Stimulated activated CD4-positive, alpha-beta T cell treated with anti-CD3 and anti-CD28 coated beads, Interleukin-12 subunit alpha, Interleukin-12 subunit beta, amount 100 ng/mL, for 4 hours (primary cell): ENCODE measurements at regions not wholly inside any gene's neighbourhood (a gene's known extent, or its start where the extent isn't known, plus 50 kb on each side); places are given as distances from the start of the nearest gene placed in this dataset.
"Not testable (repeated sequence)": the region's sequence is repeated elsewhere in the genome, so short reads cannot be mapped to it uniquely, and the experiment has no call there.

Experiments used
- DNase-seq: peaks from one replicate; pipeline ENCODE4 v3.0.0-alpha.2; 2020

DNA sequence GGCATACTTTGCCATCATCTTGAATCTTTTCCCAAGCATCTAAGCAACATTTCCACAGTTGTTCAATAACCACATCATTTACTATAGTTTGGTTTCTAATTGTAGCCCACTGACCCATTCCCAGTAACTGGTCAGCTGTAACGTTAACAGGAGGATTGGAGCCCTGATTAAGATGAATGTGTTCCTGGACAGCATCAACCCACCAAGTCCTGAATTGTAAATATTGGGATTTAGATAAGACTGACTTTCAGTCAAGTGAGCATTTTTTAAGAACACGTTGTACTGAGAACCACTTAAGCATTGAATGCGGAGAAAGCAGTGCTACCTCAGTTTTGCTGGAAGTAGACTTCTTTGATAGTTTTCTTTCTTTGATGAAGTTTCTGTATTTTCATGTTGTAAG, 53.3 kb upstream of the ARL4D start:
- not testable (repeated sequence) for DNase-seq

DNA sequence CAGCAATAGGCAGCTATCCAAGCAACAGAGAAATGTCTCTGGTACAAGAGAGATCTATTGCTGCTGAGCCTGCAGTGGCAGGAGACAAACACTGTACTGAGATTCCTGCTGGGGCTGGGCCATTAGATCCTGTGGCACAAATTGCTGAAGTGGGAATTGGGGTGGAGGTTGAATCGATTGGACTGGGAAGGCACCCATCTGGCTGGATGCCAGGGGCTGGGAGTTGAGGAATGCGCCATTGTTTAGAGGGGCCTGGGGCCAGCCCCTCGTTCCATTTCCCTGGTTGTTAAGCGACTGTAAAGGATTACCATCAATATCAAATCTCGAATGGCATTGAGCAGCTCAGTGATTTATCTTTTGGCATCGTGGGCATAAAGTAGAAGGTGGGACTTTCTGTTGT, 54.1 kb upstream of the ARL4D start:
- no peak for DNase-seq

DNA sequence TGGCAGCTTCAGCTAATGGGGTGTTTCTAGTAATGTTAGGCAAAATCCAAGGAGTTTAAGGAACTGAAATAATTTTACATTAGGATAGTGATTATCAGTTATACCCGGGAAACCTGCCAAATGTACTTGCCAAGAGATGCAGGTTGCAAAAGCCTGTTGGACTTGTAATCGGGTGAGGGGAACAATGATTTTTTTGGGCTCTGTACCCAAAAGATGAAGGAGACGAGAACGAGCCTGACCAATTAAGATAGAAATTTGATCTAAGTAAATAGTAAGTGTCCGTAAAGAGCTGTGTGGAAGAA, 56.3 kb upstream of the ARL4D start:
- DNase-seq: no peak

DNA sequence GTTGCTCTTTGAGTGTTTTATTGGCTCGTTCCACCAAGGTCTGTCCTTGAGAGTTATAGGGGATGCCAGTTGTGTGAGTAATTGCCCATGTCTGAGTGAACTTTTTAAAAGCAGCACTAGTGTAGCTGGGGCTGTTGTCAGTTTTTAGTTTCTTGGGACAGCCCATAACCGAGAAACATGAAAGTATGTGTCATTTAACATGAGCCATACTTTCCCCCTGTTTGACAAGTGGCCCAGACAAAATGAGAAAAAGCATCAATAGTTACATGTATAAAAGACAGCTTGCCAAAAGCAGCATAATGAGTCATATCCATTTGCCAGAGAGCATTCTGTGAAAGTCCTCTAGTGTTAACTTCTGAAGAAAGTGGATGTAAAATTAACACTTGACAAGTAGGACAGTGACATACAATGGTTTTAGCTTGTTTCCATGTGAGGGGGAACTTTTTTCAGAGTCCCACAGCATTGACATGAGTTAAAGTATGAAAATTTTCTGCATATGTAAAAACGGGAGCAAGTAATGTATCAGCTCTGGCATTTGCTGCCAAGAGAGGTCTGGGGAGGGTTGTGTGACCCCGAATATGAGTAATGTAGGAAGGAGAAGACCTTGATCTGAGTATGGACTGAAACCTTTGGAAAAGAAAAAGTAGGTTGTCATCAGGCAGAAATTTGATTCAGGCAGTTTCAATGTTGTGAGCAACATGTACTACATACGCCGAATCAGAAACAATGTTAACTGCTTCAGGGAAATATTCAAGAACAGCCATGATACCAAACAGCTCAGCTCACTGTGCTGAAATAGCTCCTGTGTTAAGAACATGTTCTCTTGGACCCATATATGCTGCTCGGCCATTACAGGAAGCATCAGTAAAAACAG, 56.8 kb upstream of the ARL4D start:
- no peak for DNase-seq

DNA sequence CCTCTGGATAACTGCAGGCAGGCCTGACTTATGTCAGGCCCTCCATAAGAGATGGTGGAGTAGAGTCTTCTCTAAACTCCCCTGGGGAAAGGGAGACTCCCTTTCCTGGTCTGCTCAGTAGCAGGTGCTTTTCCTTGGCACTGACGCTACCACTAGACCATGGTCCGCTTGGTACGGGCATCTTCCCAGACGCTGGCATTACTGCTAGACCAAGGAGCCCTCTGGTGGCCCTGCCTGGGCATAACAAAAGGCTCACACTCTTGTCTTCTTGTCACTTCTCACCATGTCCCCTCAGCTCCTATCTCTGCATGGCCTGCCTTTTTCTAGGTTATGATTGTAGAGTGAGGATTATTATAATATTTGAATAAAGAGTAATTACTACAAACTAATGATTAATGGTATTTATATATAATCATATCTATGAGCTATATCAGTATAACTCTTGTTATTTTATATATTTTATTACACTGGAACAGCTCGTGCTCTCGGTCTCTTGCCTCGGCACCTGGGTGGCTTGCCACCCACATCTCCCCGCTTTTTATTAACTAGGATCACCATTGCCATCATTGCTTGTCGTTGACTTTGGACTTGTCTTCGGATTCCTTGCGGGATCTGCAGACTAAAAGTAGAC, 59.8 kb upstream of the ARL4D start:
- DNase-seq: peak; percentile 62

DNA sequence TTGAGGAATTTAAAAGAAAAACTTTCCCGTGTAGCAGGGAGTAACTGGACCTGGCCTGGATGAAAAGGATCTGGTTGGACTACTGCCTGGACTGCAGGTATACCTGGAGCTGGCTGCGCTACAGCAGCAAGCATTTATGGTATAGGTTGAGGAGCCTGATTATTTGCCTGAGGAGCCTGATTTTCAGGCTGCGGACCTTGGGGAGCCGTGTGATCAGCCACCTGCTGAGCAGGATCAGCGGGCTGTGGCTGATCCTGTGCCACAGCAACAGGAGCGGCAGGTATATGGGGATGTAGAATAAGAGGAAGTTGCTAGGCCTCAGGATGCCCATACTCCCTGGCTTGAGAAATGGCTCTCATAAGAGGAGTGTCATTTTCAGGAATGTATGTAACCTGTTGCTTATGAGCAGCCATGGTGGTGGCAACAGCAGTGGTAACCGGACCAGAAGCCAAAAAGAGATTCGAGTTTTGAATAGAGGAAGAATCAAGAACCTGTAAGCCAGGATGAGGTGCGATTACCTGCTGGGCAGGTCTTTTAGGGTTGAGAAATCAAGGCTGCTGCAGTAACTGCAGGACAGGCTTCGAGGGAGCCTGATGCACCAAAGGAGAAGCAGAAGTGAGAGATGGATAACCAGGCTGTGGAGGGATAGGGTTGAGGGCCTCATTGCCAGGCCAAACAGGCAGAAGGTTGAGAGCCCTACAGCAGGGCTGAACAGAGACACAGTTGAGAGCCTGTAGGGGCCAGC, 60.9 kb upstream of the ARL4D start:
- DNase-seq: no peak

DNA sequence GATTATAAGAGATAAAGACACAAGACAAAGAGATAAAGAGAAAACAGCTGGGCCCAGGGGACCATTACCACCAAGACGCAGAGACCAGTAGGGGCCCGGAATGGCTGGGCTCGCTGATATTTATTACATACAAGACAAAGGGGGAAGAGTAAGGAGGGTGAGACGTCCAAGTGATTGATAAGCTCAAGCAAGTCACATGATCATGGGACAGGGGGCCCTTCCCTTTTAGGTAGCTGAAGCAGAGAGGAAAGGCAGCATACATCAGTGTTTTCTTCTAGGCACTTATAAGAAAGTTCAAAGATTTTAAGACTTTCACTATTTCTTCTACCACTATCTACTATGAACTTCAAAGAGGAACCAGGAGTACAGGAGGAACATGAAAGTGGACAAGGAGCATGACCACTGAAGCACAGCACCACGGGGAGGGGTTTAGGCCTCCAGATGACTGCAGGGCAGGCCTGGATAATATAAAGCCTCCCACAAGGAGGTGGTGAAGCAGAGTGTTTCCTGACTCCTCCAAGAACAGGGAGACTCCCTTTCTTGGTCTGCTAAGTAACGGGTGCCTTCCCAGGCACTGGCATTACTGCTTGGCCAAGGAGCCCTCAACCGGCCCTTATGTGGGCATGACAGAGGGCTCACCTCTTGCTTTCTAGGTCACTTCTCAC, 63.9 kb upstream of the ARL4D start:
- DNase-seq: no peak

DNA sequence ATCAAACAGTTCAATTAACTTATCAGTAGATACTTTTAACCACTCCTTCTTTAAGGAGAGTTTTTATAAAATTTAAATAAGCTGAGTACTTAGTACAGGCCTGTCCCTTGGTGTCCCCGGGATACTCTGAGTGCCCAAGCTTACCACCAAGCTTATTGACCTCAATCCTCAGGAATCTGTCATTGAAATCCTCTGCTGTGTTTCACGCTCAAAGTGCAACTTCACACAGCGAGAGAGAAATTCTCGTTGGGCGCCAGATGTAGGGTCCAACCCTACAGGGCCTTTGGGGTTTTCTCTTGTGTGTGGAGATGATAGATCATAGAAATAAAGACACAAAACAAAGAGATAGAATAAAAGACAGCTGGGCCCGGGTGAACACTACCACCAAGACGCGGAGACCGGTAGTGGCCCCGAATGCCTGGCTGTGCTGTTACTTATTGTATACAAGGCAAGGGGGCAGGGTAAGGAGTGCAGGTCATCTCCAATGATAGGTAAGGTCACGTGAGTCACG, 65.3 kb upstream of the ARL4D start:
- DNase-seq: no peak

DNA sequence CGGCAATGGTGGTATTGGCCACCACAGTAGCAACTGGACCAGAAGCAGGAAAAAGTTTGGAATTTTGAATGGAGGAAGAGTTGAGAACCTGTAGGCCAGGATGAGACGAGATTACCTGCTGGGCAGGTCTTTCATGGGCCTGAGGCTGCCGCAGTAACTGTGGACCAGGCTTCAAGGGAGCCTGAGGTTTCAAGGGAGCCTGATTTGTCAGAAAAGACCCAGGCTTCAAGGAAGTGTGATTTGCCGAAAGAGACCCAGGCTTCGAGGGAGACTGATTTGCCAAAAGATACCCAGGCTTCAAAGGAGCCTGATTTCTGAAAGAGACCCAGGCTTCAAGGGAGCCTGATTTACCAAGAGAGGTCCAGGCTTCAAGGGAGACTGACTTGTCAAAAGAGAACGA, 66.6 kb upstream of the ARL4D start:
- DNase-seq: no peak

DNA sequence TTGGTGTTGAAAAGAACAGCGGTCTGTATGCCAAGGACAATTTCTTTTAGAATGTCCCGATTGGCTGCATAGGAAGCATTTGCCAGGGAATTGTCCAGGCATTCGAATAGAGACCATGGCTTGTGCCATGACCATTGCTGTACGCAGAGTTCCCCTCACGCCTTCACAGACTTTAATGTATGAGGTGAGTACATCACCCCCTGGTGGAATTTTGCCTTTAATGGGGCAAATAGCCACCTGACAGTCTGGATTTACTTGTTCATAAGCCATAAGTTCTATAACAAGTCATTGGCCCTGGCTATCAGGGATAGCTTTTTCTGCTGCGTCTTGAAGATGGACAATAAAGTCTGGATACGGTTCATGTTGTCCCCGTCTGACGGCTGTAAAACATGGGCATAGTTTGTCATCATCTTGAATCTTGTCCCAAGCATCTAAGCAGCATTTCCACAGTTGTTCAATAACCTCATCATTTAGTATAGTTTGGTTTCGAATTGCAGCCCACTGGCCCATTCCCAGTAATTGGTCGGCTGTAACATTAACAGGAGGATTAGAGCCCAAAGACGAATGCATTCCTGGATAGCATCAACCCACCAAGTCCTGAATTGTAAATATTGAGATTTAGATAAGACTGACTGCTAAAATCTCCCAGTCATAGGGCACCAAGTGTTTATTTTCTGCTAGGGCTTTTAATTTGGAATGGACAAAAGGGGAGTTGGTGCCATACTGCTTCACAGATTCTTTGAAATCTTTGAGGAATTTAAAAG, 67.7 kb upstream of the ARL4D start:
- no peak for DNase-seq

DNA sequence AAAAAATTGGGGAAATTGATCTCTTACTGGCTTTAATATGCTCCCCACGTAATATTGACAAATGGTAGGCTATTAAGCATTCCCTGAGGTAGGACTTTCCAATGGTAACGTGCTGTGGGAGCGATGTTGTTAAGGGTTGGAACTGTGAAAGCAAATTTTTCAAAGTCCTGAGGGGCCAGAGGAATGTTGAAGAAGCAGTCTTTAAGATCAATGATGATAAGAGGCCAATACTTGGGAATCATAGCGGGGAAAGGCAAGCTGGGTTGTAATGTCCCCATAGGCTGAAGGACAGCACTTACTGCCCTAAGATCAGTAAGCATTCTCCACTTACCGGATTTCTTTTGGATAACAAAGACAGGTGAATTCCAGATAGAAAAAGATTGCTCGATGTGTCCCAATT, 69.6 kb upstream of the ARL4D start:
- DNase-seq: no peak

DNA sequence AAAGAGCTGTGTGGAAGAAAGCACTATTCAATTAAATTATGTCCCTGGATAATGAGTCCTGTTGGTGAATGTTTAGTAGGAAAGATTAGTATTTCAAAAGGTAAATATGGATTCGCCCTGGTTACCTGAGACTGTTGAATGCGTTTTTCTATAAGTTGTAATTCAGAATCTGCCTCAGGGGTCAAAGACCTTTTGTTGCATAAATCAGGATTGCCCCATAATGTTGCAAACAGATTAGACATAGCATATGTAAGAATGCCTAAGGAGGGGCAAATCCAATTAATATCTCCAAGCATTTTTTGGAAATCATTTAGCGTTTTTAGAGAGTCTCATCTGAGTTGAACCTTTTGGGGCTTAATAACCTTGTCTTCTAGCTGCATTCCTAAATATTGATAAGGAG, 70.1 kb upstream of the ARL4D start:
- DNase-seq: no peak

DNA sequence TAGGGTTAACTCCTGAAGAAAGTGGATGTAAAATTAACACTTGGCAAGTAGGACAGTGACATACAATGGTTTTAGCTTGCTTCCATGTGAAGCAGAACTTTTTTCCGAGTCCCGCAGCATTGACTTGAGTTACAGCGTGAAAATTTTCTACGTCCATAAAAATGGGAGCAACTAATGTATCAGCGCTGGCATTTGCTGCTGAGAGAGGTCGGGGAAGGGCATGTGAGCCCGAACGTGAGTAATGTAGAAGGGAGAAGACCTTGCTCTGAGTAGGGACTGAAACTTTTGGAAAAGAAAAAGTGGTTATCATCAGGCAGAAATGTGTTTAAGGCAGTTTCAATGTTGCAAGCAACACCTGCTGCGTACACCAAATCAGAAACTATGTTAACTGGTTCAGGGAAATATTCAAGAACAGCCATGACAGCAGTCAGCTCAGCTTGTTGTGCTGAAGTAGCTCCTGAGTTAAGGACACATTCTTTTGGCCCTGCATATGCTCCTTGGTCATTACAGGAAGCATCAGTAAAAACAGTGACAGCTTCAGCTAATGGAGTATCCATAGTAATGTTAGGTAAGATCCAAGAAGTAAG, 70.9 kb upstream of the ARL4D start:
- no peak for DNase-seq

DNA sequence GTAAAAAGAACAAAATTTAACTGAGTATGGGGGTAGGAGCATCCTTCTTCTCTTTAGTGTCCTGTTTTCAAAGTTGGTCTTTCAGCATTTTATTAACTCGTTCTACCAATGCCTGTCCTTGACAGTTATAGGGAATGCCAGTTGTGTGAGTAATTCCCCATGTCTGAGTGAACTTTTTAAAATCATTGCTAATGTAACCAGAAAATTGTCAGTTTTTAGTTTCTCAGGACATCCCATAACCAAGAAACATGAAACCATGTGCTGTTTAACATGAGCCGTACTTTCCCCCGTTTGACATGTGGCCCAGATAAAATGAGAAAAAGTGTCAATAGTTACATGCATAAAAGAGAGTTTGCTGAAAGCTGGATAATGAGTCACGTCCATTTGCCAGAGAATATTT, 71.4 kb upstream of the ARL4D start:
- DNase-seq: no peak

DNA sequence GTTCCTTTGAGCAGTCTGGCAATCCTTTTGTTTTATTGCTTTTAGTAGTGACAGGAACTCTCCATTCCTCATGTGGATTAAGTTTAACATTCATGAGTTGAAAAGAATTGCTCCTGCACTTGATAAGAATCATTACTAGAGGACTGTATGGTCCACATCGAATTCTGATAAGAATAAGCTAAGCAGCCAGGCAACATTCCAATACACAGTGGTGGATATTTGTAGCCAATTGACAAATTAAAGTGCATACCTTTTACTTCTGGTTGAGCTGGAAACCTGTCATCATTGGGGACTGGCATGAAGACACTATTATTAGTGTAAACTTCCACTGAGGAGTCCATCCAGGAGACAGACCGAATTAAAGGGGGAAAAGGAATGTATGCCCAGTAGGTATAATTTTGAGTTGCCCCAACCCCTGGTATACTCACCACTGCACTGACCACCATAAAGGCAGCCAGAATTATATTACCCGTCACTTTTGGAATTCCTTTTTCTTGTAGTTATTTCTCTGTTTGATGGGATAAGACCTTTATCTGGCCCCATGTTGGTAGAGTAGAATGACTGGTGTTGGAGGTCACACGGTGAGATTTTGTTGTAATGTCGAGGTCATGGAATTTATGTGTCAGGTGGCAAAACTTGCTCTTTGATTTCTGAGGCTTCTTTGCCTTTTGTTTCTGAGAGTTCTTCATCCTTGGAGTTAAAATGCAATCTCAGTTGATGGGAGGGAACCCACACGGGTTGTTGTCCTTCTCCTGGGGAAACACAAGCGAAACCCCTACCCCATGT, 72.1 kb upstream of the ARL4D start:
- no peak for DNase-seq

DNA sequence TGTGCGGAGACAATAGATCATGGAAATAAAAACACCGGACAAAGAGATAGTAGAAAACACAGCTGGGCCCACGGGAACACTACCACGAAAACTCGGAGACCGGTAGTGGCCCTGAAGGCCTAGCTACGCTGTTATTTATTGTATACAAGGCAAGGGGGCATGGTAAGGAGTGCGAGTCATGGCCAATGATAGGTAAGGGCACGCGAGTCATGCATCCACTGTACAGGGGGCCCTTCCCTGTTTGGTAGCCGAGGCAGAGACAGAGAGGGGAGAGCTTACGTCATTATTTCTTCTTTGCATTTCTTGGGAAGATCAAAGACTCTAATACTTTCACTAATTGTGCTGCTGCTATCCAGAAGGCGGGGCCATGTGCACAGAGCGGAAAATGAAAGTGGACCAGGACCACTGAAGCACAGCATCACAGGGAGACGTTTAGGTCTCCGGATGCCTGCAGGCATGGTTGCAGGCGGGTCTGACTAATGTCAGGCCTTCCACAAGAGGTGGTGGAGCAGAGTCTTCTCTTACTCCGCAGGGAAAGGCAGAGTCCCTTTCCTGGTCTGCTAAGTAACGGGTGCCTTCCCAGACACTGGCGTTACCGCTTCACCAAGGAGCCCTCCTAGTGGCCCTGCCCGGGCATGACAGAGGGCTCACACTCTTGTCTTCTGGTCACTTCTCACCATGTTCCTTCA, 74.4 kb upstream of the ARL4D start:
- DNase-seq: no peak

DNA sequence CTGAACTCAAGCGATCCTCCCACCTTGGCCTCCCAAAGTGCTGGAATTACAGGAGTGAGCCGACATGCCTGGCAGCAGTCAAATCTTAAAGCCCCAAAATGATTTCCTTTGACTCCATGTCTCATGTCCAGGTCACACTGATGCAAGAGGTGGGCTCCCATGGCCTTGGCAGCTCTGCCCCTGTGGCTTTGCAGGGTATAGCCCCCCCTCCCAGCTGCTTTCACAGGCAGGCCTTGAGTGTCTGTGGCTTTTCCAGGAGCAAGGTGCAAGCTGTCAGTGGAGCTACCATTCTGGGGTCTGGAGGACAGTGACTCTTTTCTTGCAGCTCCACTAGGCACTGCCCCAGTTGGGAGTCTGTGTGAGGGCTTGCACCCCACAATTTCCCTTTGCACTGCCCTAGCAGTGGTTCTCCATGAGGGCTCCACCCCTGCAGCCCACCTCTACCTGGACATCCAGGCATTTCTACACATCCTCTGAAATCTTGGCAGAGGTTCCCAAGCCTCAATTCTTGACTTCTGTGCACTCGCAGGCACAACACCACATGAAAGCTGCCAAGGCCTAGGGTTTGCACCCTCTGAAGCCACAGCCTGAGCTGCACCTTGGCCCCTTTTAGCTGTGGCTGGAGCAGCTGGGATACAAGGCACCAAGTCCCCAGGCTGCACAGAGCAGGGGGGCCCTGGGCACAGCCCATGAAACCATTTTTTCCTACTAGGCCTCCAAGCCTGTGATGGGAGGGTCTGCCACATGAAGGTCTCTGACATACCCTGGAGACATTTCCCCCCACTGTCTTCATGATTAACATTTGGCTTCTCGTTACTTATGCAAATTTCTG, 79.3 kb upstream of the ARL4D start:
- no peak for DNase-seq

DNA sequence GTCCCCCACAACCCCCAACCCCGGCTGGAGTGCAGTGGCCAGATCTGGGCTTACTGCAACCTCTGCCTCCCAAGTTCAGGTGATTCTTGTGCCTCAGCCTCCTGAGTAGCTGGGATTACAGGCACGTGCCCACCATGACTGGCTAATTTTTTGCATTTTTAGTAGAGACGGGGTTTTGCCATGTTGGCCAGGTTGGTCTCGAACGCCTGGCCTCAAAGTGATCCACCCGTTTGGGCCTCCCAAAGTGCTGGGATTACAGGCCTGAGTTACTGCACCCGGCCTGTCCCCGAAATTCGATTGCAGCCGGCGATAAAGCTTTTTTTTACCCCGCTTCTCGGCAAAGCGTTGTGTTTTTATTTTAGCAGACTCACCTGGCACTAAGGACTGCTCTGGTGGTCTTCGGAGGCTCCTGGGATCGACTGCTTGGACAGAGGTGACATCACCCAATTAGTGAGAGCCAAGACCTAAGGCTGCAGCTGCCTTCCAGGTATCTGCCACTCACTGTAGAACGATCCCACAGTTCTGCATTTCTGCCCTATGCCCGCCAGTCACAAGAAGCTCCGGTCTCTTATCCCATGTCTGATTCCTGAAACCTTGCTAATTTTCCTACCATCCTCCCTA, 82.2 kb upstream of the ARL4D start:
- DNase-seq: no peak

DNA sequence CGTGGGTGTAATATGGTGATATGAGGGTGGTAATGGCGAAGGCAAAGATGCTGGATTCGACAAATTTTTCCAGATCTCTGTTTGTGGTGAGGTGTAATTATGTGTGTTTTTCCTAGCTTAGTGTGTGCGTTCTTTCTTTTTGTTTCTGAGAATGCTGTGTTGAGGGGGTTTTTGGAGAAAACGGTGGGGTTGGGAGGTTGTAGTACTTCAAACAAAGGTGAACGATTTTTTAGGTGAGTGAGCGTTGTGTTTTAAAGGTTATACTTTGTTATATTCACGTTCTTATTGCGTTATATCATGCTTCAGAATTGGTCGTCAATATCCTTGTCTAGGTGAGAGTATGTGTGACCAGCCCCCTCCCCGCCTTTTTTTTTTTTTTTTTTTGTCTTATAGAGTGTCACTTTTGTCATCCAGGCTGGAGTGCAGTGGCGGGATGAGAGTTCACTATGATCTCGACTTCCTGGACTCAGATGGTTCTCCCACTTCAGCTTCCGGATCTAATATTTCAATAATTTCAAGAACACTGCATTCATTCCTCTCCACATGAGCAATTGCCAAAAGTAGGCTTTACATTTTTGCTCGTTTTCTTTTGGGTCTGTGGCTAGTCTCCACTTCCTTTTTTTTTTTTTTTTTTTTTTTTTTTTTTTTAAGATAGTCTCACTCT, 82.2 kb upstream of the RNU2-1 start:
- no peak for DNase-seq
